ENCODE measurements at regions not wholly inside any gene's neighbourhood (a gene's known extent, or its start where the extent isn't known, plus 50 kb on each side); places are given as distances from the start of the nearest gene placed in this dataset.
A peak's percentile ranks its signal among the peaks of the same experiment; 100 is the strongest.
"Not testable (repeated sequence)": the region's sequence is repeated elsewhere in the genome, so short reads cannot be mapped to it uniquely, and the experiment has no call there.

- H3K27me3 ChIP-seq (ENCODE audit: control insufficient read depth in 5 of 5, insufficient read depth in 4 of 5, low read length in 5 of 5); H3K4me1 ChIP-seq (ENCODE audit: control insufficient read depth in 5 of 5, insufficient read depth in 5 of 5, low read length in 5 of 5); H3K4me3 ChIP-seq (ENCODE audit: low read depth in 1 of 5, low read length in 5 of 5); H3K27ac ChIP-seq (ENCODE audit: low read depth, low read length); H3K36me3 ChIP-seq (ENCODE audit: control insufficient read depth in 5 of 5, insufficient read depth in 5 of 5, low read length in 5 of 5); H3K9ac ChIP-seq (ENCODE audit: low read length in 5 of 5); H3K9me3 ChIP-seq (ENCODE audit: control insufficient read depth in 5 of 5, low read length in 5 of 5): not testable (repeated sequence)
Observed at GRCh38 chr4:9063612-9064011, 106.6 kb upstream of the FAM90A26 start.

- H3K4me1 ChIP-seq (ENCODE audit: control insufficient read depth in 5 of 5, insufficient read depth in 5 of 5, low read length in 5 of 5); H3K27ac ChIP-seq (ENCODE audit: low read depth, low read length); H3K27me3 ChIP-seq (ENCODE audit: control insufficient read depth in 5 of 5, insufficient read depth in 4 of 5, low read length in 5 of 5); H3K36me3 ChIP-seq (ENCODE audit: control insufficient read depth in 5 of 5, insufficient read depth in 5 of 5, low read length in 5 of 5); H3K9ac ChIP-seq (ENCODE audit: low read length in 5 of 5); H3K9me3 ChIP-seq (ENCODE audit: control insufficient read depth in 5 of 5, low read length in 5 of 5); H3K4me3 ChIP-seq (ENCODE audit: low read depth in 1 of 5, low read length in 5 of 5): not testable (repeated sequence)
Observed at GRCh38 chr4:9024866-9025265, 145.3 kb upstream of the FAM90A26 start.

- not testable (repeated sequence) for H3K27me3 ChIP-seq (ENCODE audit: control insufficient read depth in 5 of 5, insufficient read depth in 4 of 5, low read length in 5 of 5); H3K36me3 ChIP-seq (ENCODE audit: control insufficient read depth in 5 of 5, insufficient read depth in 5 of 5, low read length in 5 of 5); H3K9ac ChIP-seq (ENCODE audit: low read length in 5 of 5); H3K9me3 ChIP-seq (ENCODE audit: control insufficient read depth in 5 of 5, low read length in 5 of 5); H3K4me1 ChIP-seq (ENCODE audit: control insufficient read depth in 5 of 5, insufficient read depth in 5 of 5, low read length in 5 of 5); H3K27ac ChIP-seq (ENCODE audit: low read depth, low read length); H3K4me3 ChIP-seq (ENCODE audit: low read depth in 1 of 5, low read length in 5 of 5)
Observed at GRCh38 chr4:9009792-9010191, 138.2 kb upstream of the HMX1 start.

GRCh38 chr4:9008407-9008806 is 136.8 kb upstream of the HMX1 start:
- H3K9me3 ChIP-seq (ENCODE audit: control insufficient read depth in 5 of 5, low read length in 5 of 5); H3K27me3 ChIP-seq (ENCODE audit: control insufficient read depth in 5 of 5, insufficient read depth in 4 of 5, low read length in 5 of 5); H3K4me1 ChIP-seq (ENCODE audit: control insufficient read depth in 5 of 5, insufficient read depth in 5 of 5, low read length in 5 of 5); H3K27ac ChIP-seq (ENCODE audit: low read depth, low read length); H3K36me3 ChIP-seq (ENCODE audit: control insufficient read depth in 5 of 5, insufficient read depth in 5 of 5, low read length in 5 of 5); H3K9ac ChIP-seq (ENCODE audit: low read length in 5 of 5); H3K4me3 ChIP-seq (ENCODE audit: low read depth in 1 of 5, low read length in 5 of 5): not testable (repeated sequence)

GRCh38 chr4:9001153-9001552 is 129.5 kb upstream of the HMX1 start:
- not testable (repeated sequence) for H3K36me3 ChIP-seq (ENCODE audit: control insufficient read depth in 5 of 5, insufficient read depth in 5 of 5, low read length in 5 of 5); H3K27ac ChIP-seq (ENCODE audit: low read depth, low read length); H3K9me3 ChIP-seq (ENCODE audit: control insufficient read depth in 5 of 5, low read length in 5 of 5); H3K4me1 ChIP-seq (ENCODE audit: control insufficient read depth in 5 of 5, insufficient read depth in 5 of 5, low read length in 5 of 5); H3K9ac ChIP-seq (ENCODE audit: low read length in 5 of 5); H3K4me3 ChIP-seq (ENCODE audit: low read depth in 1 of 5, low read length in 5 of 5); H3K27me3 ChIP-seq (ENCODE audit: control insufficient read depth in 5 of 5, insufficient read depth in 4 of 5, low read length in 5 of 5)

GRCh38 chr4:9000505-9001001 is 128.9 kb upstream of the HMX1 start:
- not testable (repeated sequence) for H3K27me3 ChIP-seq (ENCODE audit: control insufficient read depth in 5 of 5, insufficient read depth in 4 of 5, low read length in 5 of 5); H3K9ac ChIP-seq (ENCODE audit: low read length in 5 of 5); H3K27ac ChIP-seq (ENCODE audit: low read depth, low read length); H3K36me3 ChIP-seq (ENCODE audit: control insufficient read depth in 5 of 5, insufficient read depth in 5 of 5, low read length in 5 of 5); H3K4me1 ChIP-seq (ENCODE audit: control insufficient read depth in 5 of 5, insufficient read depth in 5 of 5, low read length in 5 of 5); H3K9me3 ChIP-seq (ENCODE audit: control insufficient read depth in 5 of 5, low read length in 5 of 5)
- peak overlapping the region in 1 of 5 donors; percentile 47 for H3K4me3 ChIP-seq (ENCODE audit: low read depth in 1 of 5, low read length in 5 of 5)

GRCh38 chr4:8992981-8993380 is 121.3 kb upstream of the HMX1 start:
- not testable (repeated sequence) for H3K9me3 ChIP-seq (ENCODE audit: control insufficient read depth in 5 of 5, low read length in 5 of 5); H3K27ac ChIP-seq (ENCODE audit: low read depth, low read length); H3K4me1 ChIP-seq (ENCODE audit: control insufficient read depth in 5 of 5, insufficient read depth in 5 of 5, low read length in 5 of 5); H3K27me3 ChIP-seq (ENCODE audit: control insufficient read depth in 5 of 5, insufficient read depth in 4 of 5, low read length in 5 of 5); H3K36me3 ChIP-seq (ENCODE audit: control insufficient read depth in 5 of 5, insufficient read depth in 5 of 5, low read length in 5 of 5); H3K4me3 ChIP-seq (ENCODE audit: low read depth in 1 of 5, low read length in 5 of 5); H3K9ac ChIP-seq (ENCODE audit: low read length in 5 of 5)

- not testable (repeated sequence) for H3K4me3 ChIP-seq (ENCODE audit: low read depth in 1 of 5, low read length in 5 of 5); H3K27ac ChIP-seq (ENCODE audit: low read depth, low read length); H3K36me3 ChIP-seq (ENCODE audit: control insufficient read depth in 5 of 5, insufficient read depth in 5 of 5, low read length in 5 of 5); H3K9me3 ChIP-seq (ENCODE audit: control insufficient read depth in 5 of 5, low read length in 5 of 5); H3K9ac ChIP-seq (ENCODE audit: low read length in 5 of 5); H3K4me1 ChIP-seq (ENCODE audit: control insufficient read depth in 5 of 5, insufficient read depth in 5 of 5, low read length in 5 of 5); H3K27me3 ChIP-seq (ENCODE audit: control insufficient read depth in 5 of 5, insufficient read depth in 4 of 5, low read length in 5 of 5)
Observed at GRCh38 chr4:8991449-8991848, 119.8 kb upstream of the HMX1 start.

- H3K27ac ChIP-seq (ENCODE audit: low read depth, low read length); H3K36me3 ChIP-seq (ENCODE audit: control insufficient read depth in 5 of 5, insufficient read depth in 5 of 5, low read length in 5 of 5): not testable (repeated sequence)
Observed at GRCh38 chr4:8990341-8990740, 118.7 kb upstream of the HMX1 start.

GRCh38 chr4:8985786-8986185 is 114.1 kb upstream of the HMX1 start:
- not testable (repeated sequence) for H3K4me1 ChIP-seq (ENCODE audit: control insufficient read depth in 5 of 5, insufficient read depth in 5 of 5, low read length in 5 of 5); H3K9me3 ChIP-seq (ENCODE audit: control insufficient read depth in 5 of 5, low read length in 5 of 5); H3K36me3 ChIP-seq (ENCODE audit: control insufficient read depth in 5 of 5, insufficient read depth in 5 of 5, low read length in 5 of 5); H3K27ac ChIP-seq (ENCODE audit: low read depth, low read length); H3K9ac ChIP-seq (ENCODE audit: low read length in 5 of 5); H3K27me3 ChIP-seq (ENCODE audit: control insufficient read depth in 5 of 5, insufficient read depth in 4 of 5, low read length in 5 of 5); H3K4me3 ChIP-seq (ENCODE audit: low read depth in 1 of 5, low read length in 5 of 5)

More at GRCh38 chr4:8990341-8990740, 118.7 kb upstream of the HMX1 start:
- not testable (repeated sequence) for H3K27me3 ChIP-seq (ENCODE audit: control insufficient read depth in 5 of 5, insufficient read depth in 4 of 5, low read length in 5 of 5); H3K4me3 ChIP-seq (ENCODE audit: low read depth in 1 of 5, low read length in 5 of 5); H3K4me1 ChIP-seq (ENCODE audit: control insufficient read depth in 5 of 5, insufficient read depth in 5 of 5, low read length in 5 of 5); H3K9ac ChIP-seq (ENCODE audit: low read length in 5 of 5); H3K9me3 ChIP-seq (ENCODE audit: control insufficient read depth in 5 of 5, low read length in 5 of 5)

GRCh38 chr4:8984641-8985040 is 113.0 kb upstream of the HMX1 start:
- H3K4me1 ChIP-seq (ENCODE audit: control insufficient read depth in 5 of 5, insufficient read depth in 5 of 5, low read length in 5 of 5); H3K36me3 ChIP-seq (ENCODE audit: control insufficient read depth in 5 of 5, insufficient read depth in 5 of 5, low read length in 5 of 5); H3K9ac ChIP-seq (ENCODE audit: low read length in 5 of 5); H3K27me3 ChIP-seq (ENCODE audit: control insufficient read depth in 5 of 5, insufficient read depth in 4 of 5, low read length in 5 of 5); H3K27ac ChIP-seq (ENCODE audit: low read depth, low read length); H3K4me3 ChIP-seq (ENCODE audit: low read depth in 1 of 5, low read length in 5 of 5); H3K9me3 ChIP-seq (ENCODE audit: control insufficient read depth in 5 of 5, low read length in 5 of 5): not testable (repeated sequence)
